LHCN-M2 (cell line): ENCODE measurements at regions not wholly inside any gene's neighbourhood (a gene's known extent, or its start where the extent isn't known, plus 50 kb on each side); places are given as distances from the start of the nearest gene placed in this dataset.

Experiments used
- DNase-seq: peaks from one replicate; pipeline ENCODE4 v3.0.0-alpha.2; 2012; ENCODE audit warnings: low read depth

DNA sequence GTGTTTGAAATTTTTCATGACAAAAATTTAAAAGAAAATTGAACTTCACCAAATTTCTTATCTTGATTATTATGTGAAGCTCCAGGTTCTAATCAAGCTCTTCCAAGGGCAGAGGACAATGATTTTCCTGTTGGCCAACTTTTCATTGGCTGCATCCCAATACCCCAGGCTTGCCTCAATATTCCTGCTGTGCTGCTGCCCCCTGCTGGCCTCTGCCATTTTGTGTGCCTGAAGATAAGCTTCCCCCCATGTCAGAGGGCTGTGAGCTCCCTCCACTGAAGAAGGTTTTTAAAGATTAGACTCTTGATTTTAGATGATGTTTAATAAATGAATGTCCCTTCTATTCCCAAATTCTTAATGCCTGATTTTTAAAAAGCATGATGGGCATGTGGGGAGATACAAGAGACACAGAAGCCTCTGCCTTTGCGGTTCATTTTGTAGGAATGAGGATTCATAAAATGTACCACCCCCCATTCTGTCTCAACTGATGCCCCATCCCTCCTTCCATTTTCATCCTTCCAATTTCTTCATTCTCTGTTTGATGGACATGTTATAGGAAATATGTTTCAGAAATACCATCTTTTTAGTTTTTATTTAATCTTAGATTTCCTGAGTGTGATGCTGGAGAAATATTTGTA is 76.7 kb upstream of the RGS6 start:
- peak; percentile 61 for DNase-seq

DNA sequence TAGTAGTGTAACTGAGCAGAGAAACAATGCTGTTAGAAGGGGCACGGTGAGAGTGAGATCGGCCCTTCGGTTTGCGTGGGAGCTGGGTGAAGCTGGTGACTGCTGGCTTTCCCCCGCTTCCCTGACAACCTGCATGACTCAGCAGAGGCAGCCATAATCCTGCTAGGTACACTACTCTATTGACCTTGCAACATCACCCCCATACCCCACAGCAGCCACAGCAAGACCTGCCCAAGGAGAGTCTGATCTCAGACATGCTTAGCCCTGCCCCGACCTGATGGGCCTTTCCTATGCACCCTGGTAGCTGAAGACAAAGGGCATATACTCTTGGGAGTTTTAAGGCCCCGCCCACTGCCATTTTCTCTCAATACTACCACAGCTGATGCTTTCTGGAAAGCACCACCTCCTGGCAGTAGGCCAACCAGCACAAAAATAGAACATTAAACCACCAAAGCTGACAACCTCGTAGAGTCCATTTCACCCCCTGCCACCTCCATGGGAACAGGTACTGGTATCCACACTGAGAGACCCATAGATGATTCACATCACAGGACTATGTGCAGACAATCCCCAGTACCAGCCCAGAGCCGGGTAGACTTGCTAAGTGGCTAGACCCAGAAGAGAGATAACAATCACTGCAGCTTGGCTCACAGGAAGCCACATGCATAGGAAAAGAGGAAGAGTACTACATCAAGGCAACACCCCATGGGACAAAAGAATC is 75.9 kb upstream of the RGS6 start:
- no peak for DNase-seq

DNA sequence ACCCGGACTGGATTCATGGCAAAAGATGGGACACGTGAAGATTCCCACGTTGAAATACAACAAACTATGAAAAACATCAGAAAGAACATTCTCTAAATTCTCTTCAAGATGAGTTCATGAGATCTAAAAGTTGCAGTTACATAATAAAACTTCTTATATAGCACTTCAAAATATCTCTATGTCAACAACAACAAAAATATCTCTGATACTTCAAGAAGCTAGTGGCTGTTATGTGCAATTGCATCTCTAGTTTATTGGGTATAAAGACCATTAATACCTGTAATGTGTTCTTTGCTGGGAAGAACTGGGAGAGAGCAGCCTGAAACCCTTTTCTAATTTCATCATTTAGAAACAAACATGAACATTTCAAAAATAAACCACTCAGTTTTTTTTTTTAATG is 69.2 kb upstream of the RGS6 start:
- no peak for DNase-seq

DNA sequence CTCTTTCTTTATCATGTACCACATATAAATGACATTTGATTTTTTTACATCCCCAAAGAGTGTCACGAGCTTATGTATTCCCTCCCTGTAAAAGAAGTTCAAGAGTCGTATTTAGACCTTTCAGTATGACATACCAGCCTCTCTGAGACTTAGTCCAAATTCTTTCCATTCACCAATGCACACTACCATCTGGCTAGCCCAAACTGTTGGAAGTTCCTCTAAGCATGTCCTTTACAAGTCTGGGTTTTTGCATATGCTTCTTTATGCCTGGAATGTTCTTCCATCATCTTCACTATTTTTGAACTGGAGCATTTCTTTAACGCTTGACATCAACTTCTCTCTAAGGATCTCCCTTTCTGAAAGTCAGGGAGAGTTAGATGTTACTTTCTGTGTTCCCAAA is 68.5 kb upstream of the RGS6 start:
- DNase-seq, result no peak
